Epithelial cell of proximal tubule (primary cell): ENCODE measurements at regions not wholly inside any gene's neighbourhood (a gene's known extent, or its start where the extent isn't known, plus 50 kb on each side); places are given as distances from the start of the nearest gene placed in this dataset.

Experiments
- DNase-seq: peaks from one replicate; pipeline ENCODE4 v3.0.0-alpha.2; 2011; ENCODE audit warnings: low read depth
- H3K4me3 ChIP-seq: 2 replicates; pipeline ENCODE4 v1.5.1; 2011; ENCODE audit warnings: low read depth, mild to moderate bottlenecking, low read length
- CTCF ChIP-seq: conservative IDR thresholded peaks from 2 replicates; pipeline ENCODE4 v1.5.1; 2012; ENCODE audit warnings: low read depth, mild to moderate bottlenecking, low read length

DNA sequence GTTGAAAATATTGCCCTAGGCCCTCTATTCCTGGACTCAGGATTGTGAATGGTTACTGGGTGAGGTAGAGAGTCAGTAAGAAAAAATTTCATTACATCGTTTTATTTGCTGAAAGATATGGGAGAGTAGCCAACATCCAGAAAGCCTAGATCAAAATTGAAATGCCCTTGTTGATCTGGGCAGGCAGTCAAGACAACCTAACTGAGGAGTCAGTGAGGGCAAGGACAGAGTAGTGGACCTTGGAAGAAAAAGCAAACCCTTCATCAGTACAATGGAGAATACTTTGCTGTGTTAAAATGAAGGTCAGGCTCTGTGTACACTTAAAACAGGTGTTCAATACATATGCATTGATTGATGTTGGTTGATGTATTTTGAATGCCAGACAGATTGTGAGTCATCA, 576.7 kb downstream of the OLFM4 start:
- no peak for DNase-seq
- no peak overlapping the region for H3K4me3 ChIP-seq

GRCh38 chr13:53612200-53612599, 583.6 kb downstream of the OLFM4 start:
- no peak overlapping the region for H3K4me3 ChIP-seq
- no peak for TF ChIP-seq CTCF

More for the DNA sequence above, 576.7 kb downstream of the OLFM4 start:
- no peak for TF ChIP-seq CTCF

DNA sequence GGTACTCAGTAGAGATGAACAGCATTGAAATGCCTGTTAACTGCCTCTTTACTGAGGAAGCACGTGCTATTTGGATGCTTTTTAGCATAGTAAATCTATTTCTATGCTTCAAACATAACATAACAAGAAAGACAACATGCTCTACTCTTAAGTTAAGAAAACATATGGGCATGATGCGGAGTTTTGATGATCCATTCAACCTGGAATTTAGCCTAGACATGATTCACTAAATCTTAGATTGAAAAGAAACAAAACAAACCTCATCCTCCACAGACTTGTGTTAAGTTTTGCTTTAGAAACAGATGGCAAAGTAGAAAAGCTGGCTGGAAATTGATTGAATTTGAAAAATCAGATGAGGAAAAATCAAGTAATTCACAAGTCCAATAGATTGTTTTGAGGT, 593.8 kb downstream of the OLFM4 start:
- H3K4me3 ChIP-seq = no peak overlapping the region
- no peak for DNase-seq
- TF ChIP-seq CTCF = no peak

More at GRCh38 chr13:53612200-53612599, 583.6 kb downstream of the OLFM4 start:
- no peak for DNase-seq

DNA sequence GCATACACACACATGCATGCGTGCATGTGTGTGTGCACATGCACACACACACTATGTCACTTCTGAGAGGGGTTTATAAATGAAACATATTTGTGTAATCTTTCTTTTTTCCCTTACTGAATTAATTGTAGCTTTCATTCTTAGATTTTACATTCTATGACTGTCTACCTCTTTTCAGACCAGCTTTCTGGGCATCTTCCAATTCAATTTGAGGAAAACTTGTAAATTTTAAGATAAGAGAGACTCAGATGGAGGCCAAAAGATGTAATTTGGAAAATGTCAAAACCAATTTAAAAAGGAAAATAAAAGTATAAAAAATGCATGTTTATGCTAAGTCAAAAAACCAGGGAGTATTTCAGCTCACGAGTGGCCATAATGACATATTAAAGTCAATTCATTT, 594.5 kb downstream of the OLFM4 start:
- TF ChIP-seq CTCF = no peak
- DNase-seq = no peak
- H3K4me3 ChIP-seq = no peak overlapping the region

- DNase-seq = no peak
- TF ChIP-seq CTCF = no peak
- H3K4me3 ChIP-seq = no peak overlapping the region
These were observed 602.9 kb downstream of the OLFM4 start for GRCh38 chr13:53631511-53631910.

DNA sequence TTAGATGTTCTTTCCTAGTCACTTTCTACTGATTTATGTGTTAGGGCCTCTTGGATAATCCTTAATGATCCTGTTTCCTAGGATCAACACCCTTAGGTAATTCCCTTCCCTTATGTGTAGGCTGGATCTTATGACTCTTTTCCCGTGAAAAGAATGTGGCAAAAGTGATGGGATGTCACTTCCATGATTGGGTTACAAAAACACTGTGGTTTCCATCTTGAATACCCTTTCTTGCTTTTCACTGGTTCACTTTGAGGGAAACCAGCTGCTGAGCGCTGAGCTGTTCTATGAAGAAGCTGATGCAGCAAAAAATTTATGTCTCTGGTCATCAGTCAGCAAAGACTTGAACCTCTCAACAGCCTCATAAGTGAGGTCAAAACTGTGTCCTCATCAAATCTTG, 609.4 kb downstream of the OLFM4 start:
- DNase-seq = no peak
- H3K4me3 ChIP-seq = no peak overlapping the region
- TF ChIP-seq CTCF = no peak

- no peak for TF ChIP-seq CTCF
These were observed 613.7 kb downstream of the OLFM4 start for GRCh38 chr13:53642306-53642705.

More at GRCh38 chr13:53642306-53642705, 613.7 kb downstream of the OLFM4 start:
- no peak overlapping the region for H3K4me3 ChIP-seq
- DNase-seq = no peak
